Mesendoderm (in vitro differentiated cells): ENCODE measurements at regions not wholly inside any gene's neighbourhood (a gene's known extent, or its start where the extent isn't known, plus 50 kb on each side); places are given as distances from the start of the nearest gene placed in this dataset.

ENCODE experiments used
- DNase-seq: peaks from one replicate; pipeline ENCODE4 v3.0.0; 2013
- H2AK5ac ChIP-seq: 2 replicates; pipeline ENCODE4 v1.6.1; 2013; ENCODE audit warnings: low read length, inconsistent platforms
- H2BK120ac ChIP-seq: 2 replicates; pipeline ENCODE4 v1.6.1; 2013; ENCODE audit warnings: low read depth, mild to moderate bottlenecking, low read length, moderate library complexity, mixed read lengths
- H2BK15ac ChIP-seq: replicated peaks from 2 replicates; pipeline ENCODE4 v1.6.1; 2013; ENCODE audit warnings: low read depth, mild to moderate bottlenecking, moderate library complexity
- H2BK5ac ChIP-seq: 2 replicates; pipeline ENCODE4 v1.6.1; 2013; ENCODE audit warnings: low read length, inconsistent platforms
- H3K18ac ChIP-seq: 2 replicates; pipeline ENCODE4 v1.6.1; 2013; ENCODE audit warnings: mild to moderate bottlenecking, low read length, mixed read lengths
- H3K23ac ChIP-seq: one replicate; pipeline ENCODE4 v1.6.1; 2013; ENCODE audit warnings: low read length
- H3K27ac ChIP-seq: 2 replicates; pipeline ENCODE4 v1.5.1; 2013; ENCODE audit warnings: low read depth, mild to moderate bottlenecking, inconsistent platforms, low read length, moderate library complexity
- H3K27me3 ChIP-seq: 2 replicates; pipeline ENCODE4 v1.6.1; 2013; ENCODE audit warnings: low read length, control low read depth, mild to moderate bottlenecking, inconsistent platforms; ENCODE audit not compliant: insufficient read depth, poor library complexity
- H3K36me3 ChIP-seq: 2 replicates; pipeline ENCODE4 v1.6.1; 2013; ENCODE audit warnings: low read length, inconsistent platforms; ENCODE audit not compliant: control insufficient read depth, insufficient read depth
- H3K4ac ChIP-seq: one replicate; pipeline ENCODE4 v1.6.1; 2013; ENCODE audit warnings: low read depth, mild to moderate bottlenecking, low read length, moderate library complexity
- H3K4me1 ChIP-seq: 2 replicates; pipeline ENCODE4 v1.6.1; 2013; ENCODE audit warnings: low read depth, low read length, inconsistent platforms; ENCODE audit not compliant: control insufficient read depth
- H3K4me2 ChIP-seq: 2 replicates; pipeline ENCODE4 v1.6.1; 2013; ENCODE audit warnings: low read length
- H3K4me3 ChIP-seq: 2 replicates; pipeline ENCODE4 v1.5.1; 2013; ENCODE audit warnings: mild to moderate bottlenecking, low read length
- H3K56ac ChIP-seq: one replicate; pipeline ENCODE4 v1.6.1; 2013; ENCODE audit warnings: low read length
- H3K79me1 ChIP-seq: 2 replicates; pipeline ENCODE4 v1.6.1; 2013; ENCODE audit warnings: low read length, inconsistent platforms
- H3K79me2 ChIP-seq: 2 replicates; pipeline ENCODE4 v1.6.1; 2013; ENCODE audit warnings: mild to moderate bottlenecking, low read length; ENCODE audit not compliant: control insufficient read depth, insufficient read depth
- H3K9ac ChIP-seq: 2 replicates; pipeline ENCODE4 v1.6.1; 2013; ENCODE audit warnings: low read length, inconsistent platforms
- H4K5ac ChIP-seq: one replicate; pipeline ENCODE4 v1.6.1; 2013; ENCODE audit warnings: low read length
- H4K8ac ChIP-seq: one replicate; pipeline ENCODE4 v1.6.1; 2013; ENCODE audit warnings: low read depth, mild to moderate bottlenecking, control low read depth, low read length, moderate library complexity
- WGBS: extraction: QIAGEN DNeasy Blood & Tissue Kit; methylation state at CpG from one replicate; pipeline ENCODE4 v1.1.7; 2013; ENCODE audit warnings: low lambda C conversion rate, missing lambda C conversion rate; ENCODE audit not compliant: insufficient coverage; ENCODE audit errors: extremely low coverage; 5-methylcytosine and 5-hydroxymethylcytosine counted together

DNA sequence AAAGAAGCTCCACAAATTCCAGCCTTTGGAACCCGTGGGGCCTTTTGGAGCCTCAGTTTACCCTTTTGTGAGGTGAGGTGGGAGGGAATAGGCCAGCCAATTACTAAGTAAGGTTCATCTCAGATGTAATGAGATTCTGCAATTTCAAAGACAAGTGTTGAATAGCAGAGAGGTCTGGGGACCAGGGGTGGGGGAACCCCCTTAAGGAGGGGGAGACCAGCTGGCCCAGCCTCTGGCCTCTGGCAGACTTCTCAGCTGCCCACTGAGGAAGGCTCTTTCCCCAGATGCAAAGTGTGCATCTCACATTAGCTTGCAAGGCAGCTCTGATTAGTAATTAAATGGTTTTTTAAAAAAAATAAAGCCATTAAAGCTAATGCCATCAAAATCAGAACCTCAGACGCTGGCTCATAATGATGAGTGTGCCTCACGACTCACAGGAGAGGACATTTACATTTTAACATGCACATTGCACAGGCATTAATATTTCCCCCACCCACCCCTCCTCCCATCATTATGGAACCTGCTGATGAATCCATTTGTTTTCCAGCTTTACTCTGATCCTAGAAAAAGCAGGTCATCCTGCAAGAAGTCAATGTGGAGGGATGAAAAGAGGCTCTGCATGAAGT, 176.7 kb upstream of the TLE3 start:
- Histone ChIP-seq H2BK120ac (no peak overlapping the region), H3K36me3 (no peaks in the 10 kb centered on the region), H4K5ac (no peak overlapping the region), H2AK5ac (no peak overlapping the region), H3K9ac (no peak overlapping the region), H3K4ac (no peak overlapping the region), H3K18ac (no peak overlapping the region), H3K79me2 (no peaks in the 10 kb centered on the region), H3K4me2 (no peak overlapping the region), H3K56ac (no peak overlapping the region), H4K8ac (no peak overlapping the region), H3K79me1 (no peaks in the 10 kb centered on the region), H3K27ac (no peak overlapping the region), H3K4me1 (no peaks in the 10 kb centered on the region), H3K23ac (no peak overlapping the region), H2BK5ac (no peak overlapping the region), H3K4me3 (no peak overlapping the region), H3K27me3 (no peaks in the 10 kb centered on the region), H2BK15ac (no peak overlapping the region)
- no peak for DNase-seq
- no CpG with 5 or more reads among the region's 3 CpGs for WGBS

DNA sequence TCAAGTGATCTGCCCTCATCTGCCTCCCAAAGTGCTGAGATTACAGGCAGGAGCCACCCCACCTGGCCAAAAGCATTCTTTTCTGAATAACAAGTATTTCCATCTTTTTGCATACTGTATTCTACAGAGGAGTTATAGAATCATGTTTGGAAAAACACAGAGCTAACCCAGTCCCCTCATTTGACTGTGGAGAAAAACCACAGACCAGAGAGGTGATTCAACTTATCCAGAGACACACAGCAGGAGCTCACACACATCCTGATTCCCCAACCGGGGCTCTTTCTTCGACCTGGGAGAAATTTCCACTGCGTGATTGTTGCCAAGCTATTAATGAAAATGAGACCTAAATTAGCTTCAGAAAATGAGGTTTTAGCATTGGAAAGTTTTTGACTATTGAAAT, 176.1 kb upstream of the TLE3 start:
- no CpG with 5 or more reads among the region's 3 CpGs for WGBS
- Histone ChIP-seq H3K27ac (no peak overlapping the region), H3K4me2 (no peak overlapping the region), H3K79me2 (no peaks in the 10 kb centered on the region), H2BK5ac (no peak overlapping the region), H3K56ac (no peak overlapping the region), H3K36me3 (no peaks in the 10 kb centered on the region), H2AK5ac (no peak overlapping the region), H3K4me3 (no peak overlapping the region), H3K9ac (no peak overlapping the region), H3K4me1 (no peaks in the 10 kb centered on the region), H4K8ac (no peak overlapping the region), H3K18ac (no peak overlapping the region), H4K5ac (no peak overlapping the region), H2BK120ac (no peak overlapping the region), H3K23ac (no peak overlapping the region), H3K4ac (no peak overlapping the region), H3K79me1 (no peaks in the 10 kb centered on the region), H3K27me3 (no peaks in the 10 kb centered on the region), H2BK15ac (no peak overlapping the region)
- DNase-seq = no peak

DNA sequence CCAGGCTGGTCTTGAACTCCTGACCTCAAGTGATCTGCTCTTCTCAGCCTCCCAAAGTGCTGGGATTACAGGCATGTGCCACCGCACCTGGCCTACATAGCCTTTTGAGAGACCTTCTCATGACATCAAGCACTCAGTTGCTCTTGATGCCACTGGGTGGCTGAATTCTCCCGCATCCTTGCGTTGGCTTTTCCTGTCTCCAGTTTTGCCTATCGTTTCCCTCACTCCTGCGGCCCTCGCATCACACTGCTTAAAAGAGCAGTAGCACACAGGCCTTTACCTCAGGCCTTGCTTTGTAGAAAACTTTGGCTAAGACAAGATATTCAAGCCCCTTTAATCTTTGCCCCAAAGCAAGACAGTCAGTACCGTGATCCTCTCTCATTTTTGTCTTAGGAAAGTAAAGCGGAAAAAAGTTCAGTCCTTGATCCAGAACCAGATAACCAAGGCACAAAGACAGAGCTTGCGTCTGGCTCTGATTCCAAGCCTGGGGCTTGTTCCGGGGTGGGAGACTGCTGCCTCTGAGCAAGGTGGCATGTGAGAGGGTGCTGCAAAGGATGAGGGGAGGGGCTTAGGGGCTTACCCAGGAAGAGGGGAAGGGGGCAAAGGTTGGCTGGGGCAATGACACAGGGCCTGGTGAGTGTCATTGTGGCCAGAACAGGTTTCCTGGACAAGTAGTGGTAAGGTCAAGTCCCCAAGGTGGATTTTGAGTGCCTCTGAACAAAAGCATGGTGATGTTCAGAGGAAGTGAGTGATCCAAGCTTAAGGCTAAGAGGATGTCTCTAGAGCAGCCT, 175.0 kb upstream of the TLE3 start:
- Histone ChIP-seq H2AK5ac (peak overlapping the region; percentile 29), H3K4me3 (no peak overlapping the region), H3K79me1 (no peaks in the 10 kb centered on the region), H3K23ac (no peak overlapping the region), H3K9ac (no peak overlapping the region), H3K56ac (no peak overlapping the region), H3K4me1 (no peaks in the 10 kb centered on the region), H3K27me3 (no peaks in the 10 kb centered on the region), H3K4ac (no peak overlapping the region), H3K27ac (no peak overlapping the region), H3K79me2 (no peaks in the 10 kb centered on the region), H3K4me2 (no peak overlapping the region), H4K5ac (no peak overlapping the region), H3K36me3 (no peaks in the 10 kb centered on the region), H2BK5ac (no peak overlapping the region), H2BK120ac (no peak overlapping the region), H4K8ac (no peak overlapping the region), H2BK15ac (no peak overlapping the region), H3K18ac (no peak overlapping the region)
- peak; percentile 37 for DNase-seq
- WGBS = no CpG with 5 or more reads among the region's 10 CpGs

DNA sequence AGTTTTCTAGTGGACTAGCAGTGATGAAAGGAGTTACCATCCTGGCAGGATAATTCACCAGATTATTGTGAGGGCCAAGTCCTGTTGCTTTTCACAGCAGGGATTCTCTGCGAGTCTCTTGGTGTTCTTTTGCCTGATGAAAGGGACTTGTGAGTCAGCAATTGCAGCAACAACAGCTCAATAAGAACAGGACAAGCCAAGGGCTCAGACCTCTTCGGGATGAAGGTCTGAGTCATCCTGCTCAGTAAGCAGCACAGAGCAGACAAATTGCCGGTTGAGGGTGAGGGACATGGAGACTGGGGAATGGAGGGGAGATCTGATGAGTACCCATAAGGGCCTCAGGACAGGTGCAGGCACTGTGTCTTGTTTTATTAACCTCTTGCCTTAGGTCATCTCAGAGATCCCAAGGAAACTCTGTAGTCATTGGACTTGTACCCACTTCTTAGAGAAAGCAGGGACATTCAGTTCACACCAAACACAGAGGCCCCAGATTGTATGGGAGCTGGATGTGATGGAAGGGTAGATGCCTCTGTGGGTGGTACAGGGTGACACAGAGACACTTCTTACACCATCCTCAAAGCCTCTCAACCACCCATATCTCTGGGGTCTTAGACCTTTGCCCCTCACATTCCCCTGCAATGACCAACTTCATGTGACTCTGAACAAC, 173.8 kb upstream of the TLE3 start:
- no peak overlapping the region for H2AK5ac ChIP-seq
- no peak overlapping the region for H3K9ac ChIP-seq
- H2BK120ac ChIP-seq = no peak overlapping the region
- H2BK15ac ChIP-seq = no peak overlapping the region
- H3K4me1 ChIP-seq = no peaks in the 10 kb centered on the region
- no peak overlapping the region for H3K27ac ChIP-seq
- peak; percentile 91 for DNase-seq
- no peak overlapping the region for H3K18ac ChIP-seq
- H3K23ac ChIP-seq = no peak overlapping the region
- H3K4me2 ChIP-seq = no peak overlapping the region
- no peak overlapping the region for H2BK5ac ChIP-seq
- H3K36me3 ChIP-seq = no peaks in the 10 kb centered on the region
- H3K79me2 ChIP-seq = no peaks in the 10 kb centered on the region
- no peaks in the 10 kb centered on the region for H3K79me1 ChIP-seq
- H4K8ac ChIP-seq = no peak overlapping the region
- no peak overlapping the region for H3K4ac ChIP-seq
- no peak overlapping the region for H4K5ac ChIP-seq
- no peak overlapping the region for H3K4me3 ChIP-seq
- H3K56ac ChIP-seq = no peak overlapping the region
- H3K27me3 ChIP-seq = no peaks in the 10 kb centered on the region
- WGBS = no CpG with 5 or more reads among the region's 3 CpGs

DNA sequence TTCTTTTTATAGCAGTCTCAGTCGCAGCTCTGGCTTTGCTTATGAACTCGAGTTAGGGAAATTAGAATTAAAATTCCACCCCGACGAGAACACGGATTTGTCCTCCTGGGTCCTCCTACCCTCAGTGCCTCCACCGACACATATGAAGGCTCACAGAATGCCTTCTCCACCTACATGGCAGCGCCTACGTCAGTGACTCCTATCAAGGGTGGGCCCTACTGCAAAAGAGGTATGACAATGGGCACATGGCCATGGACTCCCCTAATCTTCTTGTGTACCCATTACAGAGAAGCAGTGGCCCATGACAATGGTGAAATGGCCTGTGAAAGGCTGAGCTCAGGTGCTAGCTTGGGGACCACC, 173.0 kb upstream of the TLE3 start:
- Histone ChIP-seq H4K5ac (no peak overlapping the region), H2BK120ac (no peak overlapping the region), H3K18ac (no peak overlapping the region), H3K79me1 (no peaks in the 10 kb centered on the region), H3K4me2 (no peak overlapping the region), H3K27me3 (no peaks in the 10 kb centered on the region), H3K27ac (no peak overlapping the region), H3K79me2 (no peaks in the 10 kb centered on the region), H2BK5ac (no peak overlapping the region), H3K9ac (no peak overlapping the region), H3K56ac (no peak overlapping the region), H2BK15ac (no peak overlapping the region), H4K8ac (no peak overlapping the region), H3K23ac (no peak overlapping the region), H3K4me3 (no peak overlapping the region), H3K4ac (no peak overlapping the region), H3K4me1 (no peaks in the 10 kb centered on the region), H3K36me3 (no peaks in the 10 kb centered on the region), H2AK5ac (no peak overlapping the region)
- no peak for DNase-seq
- no CpG with 5 or more reads among the region's 8 CpGs for WGBS
